GM12878 (cell line): ENCODE measurements at regions not wholly inside any gene's neighbourhood (a gene's known extent, or its start where the extent isn't known, plus 50 kb on each side); places are given as distances from the start of the nearest gene placed in this dataset.

Source experiments
- ATAC-seq: fragments of 200-7000 bp; cut with Tn5 transposase; 3 replicates; pipeline ENCODE4 v1.9.1; 2020; ENCODE audit warnings: mild to moderate bottlenecking, moderate library complexity
- BruUV-seq: library from RNA; stranded (reverse); fragments of 400-500 nt; replicated peaks from 2 replicates; lab custom pipeline; 2021; lab: Mats Ljungman, UMichigan
- CTCF ChIA-PET: fragments of 300-600 bp; sonication (Branson Sonifier 250); formaldehyde crosslinking; extraction: SDS; loops from one replicate; lab custom pipeline; 2021; ENCODE audit warnings: inconsistent platforms; lab: Yijun Ruan, JAX
- POLR2A ChIA-PET: fragments of 350-600 bp; formaldehyde crosslinking; extraction: SDS; loops from one replicate; lab custom pipeline; 2021; ENCODE audit warnings: inconsistent platforms; lab: Charles Lee
- RAD21 ChIA-PET: fragments of 300-600 bp; sonication (Branson Sonifier 250); formaldehyde crosslinking; loops from one replicate; lab custom pipeline; 2023; ENCODE audit warnings: antibody characterized with exemption; ENCODE audit not compliant: unreplicated experiment; lab: Charles Lee
- SMC1A ChIA-PET: fragments of 300-600 bp; sonication (Branson Sonifier 250); formaldehyde crosslinking; loops from one replicate; lab custom pipeline; 2023; ENCODE audit not compliant: unreplicated experiment, uncharacterized antibody; lab: Charles Lee
- DNase-seq: peaks from one replicate; pipeline ENCODE4 v3.0.0-alpha.2; 2011; ENCODE audit warnings: low read depth, low spot score
- FAIRE-seq: peaks from 3 replicates; lab custom pipeline; 2011; peaks lifted over from hg19 to GRCh38; lab: Jason Lieb, UNC
- H2AFZ ChIP-seq: 2 replicates; pipeline ENCODE4 v1.6.0; 2011; ENCODE audit warnings: low read depth, low read length, control low read depth; ENCODE audit not compliant: control insufficient read depth
- H3K27ac ChIP-seq: 2 replicates; pipeline ENCODE4 v1.5.1; 2011; ENCODE audit warnings: control low read depth; ENCODE audit not compliant: control insufficient read depth, insufficient read depth
- H3K27me3 ChIP-seq, 2 experiments: replicated peaks in 1 of 2; 2 replicates each; pipeline versions ENCODE4 v1.6.0 to v1.6.1; 2011; ENCODE audit warnings: low read length in 1 of 2; ENCODE audit not compliant: control insufficient read depth in 2 of 2, insufficient read depth in 2 of 2
- H3K36me3 ChIP-seq, 2 experiments: 2 replicates each; pipeline ENCODE4 v1.5.1; 2011; ENCODE audit warnings: low read length in 1 of 2; ENCODE audit not compliant: control insufficient read depth in 2 of 2, insufficient read depth in 2 of 2
- H3K4me1 ChIP-seq: 2 replicates; pipeline ENCODE4 v1.6.1; 2011; ENCODE audit warnings: mild to moderate bottlenecking, low read length, moderate library complexity, mixed read lengths; ENCODE audit not compliant: control insufficient read depth, insufficient read depth
- H3K4me2 ChIP-seq: 2 replicates; pipeline ENCODE4 v1.6.0; 2011; ENCODE audit warnings: control low read depth; ENCODE audit not compliant: control insufficient read depth, insufficient read depth
- H3K4me3 ChIP-seq: fragments of 200-600 bp; sonication (generic); 2 replicates; pipeline ENCODE4 v1.5.1; 2016
- H3K79me2 ChIP-seq: 2 replicates; pipeline ENCODE4 v1.6.0; 2011; ENCODE audit warnings: low read length; ENCODE audit not compliant: control insufficient read depth, insufficient read depth
- H3K9ac ChIP-seq: 2 replicates; pipeline ENCODE4 v1.8.0; 2011; ENCODE audit warnings: low read length, control low read depth, mixed read lengths; ENCODE audit not compliant: control insufficient read depth, insufficient read depth
- H3K9me3 ChIP-seq: replicated peaks from 3 replicates; pipeline ENCODE4 v1.5.1; 2011; ENCODE audit warnings: mild to moderate bottlenecking, low read length; ENCODE audit not compliant: control insufficient read depth, insufficient read depth
- H4K20me1 ChIP-seq: 2 replicates; pipeline ENCODE4 v1.6.0; 2011; ENCODE audit not compliant: control insufficient read depth, insufficient read depth
- BMI1 ChIP-seq: fragments of 450-650 bp; IDR thresholded peaks from 2 replicates; pipeline ENCODE4 v1.6.1; 2016; ENCODE audit warnings: mild to moderate bottlenecking, moderate library complexity, borderline replicate concordance
- EGR1 ChIP-seq, 2 experiments: IDR thresholded peaks; 1 replicate in 1 of 2; 2 replicates in 1 of 2; pipeline ENCODE4 v1.6.1; 2011 to 2012; ENCODE audit warnings: low read depth in 2 of 2, low read length in 2 of 2, borderline replicate concordance in 1 of 2, mild to moderate bottlenecking in 1 of 2, moderate library complexity in 1 of 2
- JUND ChIP-seq: IDR thresholded peaks from 2 replicates; pipeline ENCODE4 v1.6.1; 2012; ENCODE audit warnings: low read depth, mild to moderate bottlenecking, low read length, improper control_type of control experiment, moderate library complexity
- MEF2B ChIP-seq: fragments of 450-650 bp; IDR thresholded peaks from 2 replicates; pipeline ENCODE4 v1.6.1; 2018; ENCODE audit warnings: mild to moderate bottlenecking, moderate library complexity; ENCODE audit not compliant: partially characterized antibody, poor library complexity, severe bottlenecking
- NFIC ChIP-seq: IDR thresholded peaks from 2 replicates; pipeline ENCODE4 v1.6.1; 2012; ENCODE audit warnings: low read depth, mild to moderate bottlenecking, inconsistent platforms, low read length, moderate library complexity
- RAD51 ChIP-seq: fragments of 450-650 bp; IDR thresholded peaks from 2 replicates; pipeline ENCODE4 v1.6.1; 2016; ENCODE audit warnings: moderate library complexity, mild to moderate bottlenecking, inconsistent platforms
- RB1 ChIP-seq: fragments of 450-650 bp; formaldehyde crosslinking; IDR thresholded peaks from 2 replicates; pipeline ENCODE4 v1.6.1; 2017; ENCODE audit warnings: mild to moderate bottlenecking, borderline replicate concordance
- SIX5 ChIP-seq: IDR thresholded peaks from 2 replicates; pipeline ENCODE4 v1.6.1; 2011; ENCODE audit warnings: mild to moderate bottlenecking, low read depth, low read length, moderate library complexity; ENCODE audit not compliant: severe bottlenecking
- SUZ12 ChIP-seq: fragments of 200-600 bp; sonication (generic); IDR thresholded peaks from one replicate; pipeline ENCODE4 v1.6.1; 2018; ENCODE audit warnings: antibody characterized with exemption, mild to moderate bottlenecking; ENCODE audit not compliant: unreplicated experiment
- TARDBP ChIP-seq: IDR thresholded peaks from 2 replicates; pipeline ENCODE4 v1.6.1; 2016; ENCODE audit warnings: borderline replicate concordance
- ZZZ3 ChIP-seq: IDR thresholded peaks from 2 replicates; pipeline ENCODE4 v1.6.1; 2011; ENCODE audit warnings: low read depth; ENCODE audit not compliant: control insufficient read depth, insufficient read length
- WGBS: methylation state at CpG from one replicate; pipeline ENCODE4 v1.1.6; 2016; ENCODE audit warnings: low lambda C conversion rate; ENCODE audit not compliant: insufficient replicate concordance, insufficient coverage; ENCODE audit errors: missing lambda C conversion rate; 5-methylcytosine and 5-hydroxymethylcytosine counted together
- in situ Hi-C: fragments of 300-500 bp; cut with MboI; formaldehyde crosslinking; loops from 9 replicates; pipeline ENCODE4 v1.14.3; 2018; ENCODE audit warnings: mixed read lengths
- intact Hi-C: fragments of 100-400 bp; cut with micrococcal nuclease; formaldehyde crosslinking; loops from one replicate; pipeline ENCODE4 v1.14.2; 2022; ENCODE audit not compliant: unreplicated experiment

GRCh38 chr6:134647861-134648260 is 302.0 kb downstream of the ALDH8A1 start:
- ChIA-PET SMC1A (no interaction called here), POLR2A (no interaction called here), CTCF (interaction anchor here (0.6 kb wide), 1 partner anchor 47 kb away, joined by 3 read pairs; no protein-coding TSS in a partner anchor), RAD21 (no interaction called here)
- in situ Hi-C loops (loop anchor here (10.0 kb wide), 1 partner anchor 787 kb away; no protein-coding TSS in a partner anchor), intact Hi-C loops (no loop called here)
- H3K36me3 ChIP-seq: no peaks in the 10 kb centered on the region
- H2AFZ ChIP-seq: no peak overlapping the region
- ATAC-seq (no peak), FAIRE-seq (no peak), DNase-seq (no peak)
- H3K4me2 ChIP-seq: no peak overlapping the region
- H3K4me1 ChIP-seq: no peaks in the 10 kb centered on the region
- no peaks in the 10 kb centered on the region for H3K9me3 ChIP-seq
- peaks cover 0 to 5% of the 10 kb centered on the region in 2 experiments; a peak in 1 of 4 replicates for H3K27me3 ChIP-seq
- no peak overlapping the region for H3K27ac ChIP-seq
- H3K9ac ChIP-seq: no peak overlapping the region
- no peak overlapping the region for H3K4me3 ChIP-seq
- no TSS peak for BruUV-seq
- TF ChIP-seq RB1: no peak
- TF ChIP-seq SUZ12: no peak
- TF ChIP-seq NFIC: no peak
- no peak for TF ChIP-seq ZZZ3
- no peak for TF ChIP-seq SIX5
- no peak for TF ChIP-seq RAD51
- TF ChIP-seq TARDBP: no peak
- no peak for TF ChIP-seq JUND
- no peak for TF ChIP-seq BMI1
- no peak for TF ChIP-seq EGR1 (IDR thresholded peaks at IDR 0.05; ENCODE audit: borderline replicate concordance in 1 of 2, low read depth in 2 of 2, low read length in 2 of 2)
- no peak for TF ChIP-seq MEF2B
- H4K20me1 ChIP-seq: no peaks in the 10 kb centered on the region
- no peaks in the 10 kb centered on the region for H3K79me2 ChIP-seq
- WGBS: 72% methylated on average over 3 of the region's 3 CpGs
